HG03045 (cell line): ENCODE measurements at regions not wholly inside any gene's neighbourhood (a gene's known extent, or its start where the extent isn't known, plus 50 kb on each side); places are given as distances from the start of the nearest gene placed in this dataset.
"Not testable (repeated sequence)": the region's sequence is repeated elsewhere in the genome, so short reads cannot be mapped to it uniquely, and the experiment has no call there.

Source experiments
- ATAC-seq: cut with Tn5 transposase; IDR thresholded peaks from one replicate; pipeline ENCODE4 v1.9.1; 2021; ENCODE audit warnings: mild to moderate bottlenecking, moderate library complexity; ENCODE audit not compliant: unreplicated experiment

GRCh38 chr2:215833531-215834162, 179.7 kb downstream of the MREG start:
- no peak for ATAC-seq

- no peak for ATAC-seq
These were observed 180.6 kb downstream of the MREG start for GRCh38 chr2:215832791-215833190.

GRCh38 chr2:215831296-215831913, 181.9 kb downstream of the MREG start:
- no peak for ATAC-seq

- no peak for ATAC-seq
These were observed 183.0 kb downstream of the MREG start for GRCh38 chr2:215830304-215830703.

- ATAC-seq = no peak
These were observed 184.1 kb downstream of the MREG start for GRCh38 chr2:215829261-215829660.

- peak; percentile 70 for ATAC-seq
These were observed 184.7 kb downstream of the MREG start for GRCh38 chr2:215828528-215829184.

GRCh38 chr2:215826838-215827441, 186.4 kb downstream of the MREG start:
- no peak for ATAC-seq

GRCh38 chr2:215826376-215826775, 187.0 kb downstream of the MREG start:
- ATAC-seq = no peak

- ATAC-seq = no peak
These were observed 187.6 kb downstream of the MREG start for GRCh38 chr2:215825707-215826106.

- not testable (repeated sequence) for ATAC-seq
These were observed 192.1 kb downstream of the MREG start for GRCh38 chr2:215821298-215821697.

GRCh38 chr2:215819713-215820112, 193.6 kb downstream of the MREG start:
- ATAC-seq = not testable (repeated sequence)

- no peak for ATAC-seq
These were observed 196.3 kb downstream of the MREG start for GRCh38 chr2:215817046-215817445.

- ATAC-seq = no peak
These were observed 196.9 kb downstream of the MREG start for GRCh38 chr2:215816424-215816823.

GRCh38 chr2:215815960-215816359, 197.4 kb downstream of the MREG start:
- ATAC-seq = no peak

GRCh38 chr2:215812966-215813365, 200.4 kb downstream of the MREG start:
- ATAC-seq = no peak

- peak; percentile 96 for ATAC-seq
These were observed 201.7 kb downstream of the MREG start for GRCh38 chr2:215811409-215812345.

- peak; percentile 24 for ATAC-seq
These were observed 202.3 kb downstream of the MREG start for GRCh38 chr2:215811003-215811402.

- no peak for ATAC-seq
These were observed 204.4 kb downstream of the MREG start for GRCh38 chr2:215808996-215809395.

- no peak for ATAC-seq
These were observed 205.2 kb downstream of the MREG start for GRCh38 chr2:215808194-215808593.

- ATAC-seq = no peak
These were observed 207.9 kb downstream of the MREG start for GRCh38 chr2:215805493-215805892.

- no peak for ATAC-seq
These were observed 210.2 kb downstream of the MREG start for GRCh38 chr2:215803150-215803549.
